GM18517 (cell line): ENCODE measurements at regions not wholly inside any gene's neighbourhood (a gene's known extent, or its start where the extent isn't known, plus 50 kb on each side); places are given as distances from the start of the nearest gene placed in this dataset.

Experiments
- ATAC-seq: cut with Tn5 transposase; IDR thresholded peaks from one replicate; pipeline ENCODE4 v1.9.1; 2021; ENCODE audit warnings: mild to moderate bottlenecking, moderate library complexity; ENCODE audit not compliant: unreplicated experiment

- no peak for ATAC-seq
Measured at GRCh38 chr6:90805619-90806155, 218.8 kb upstream of the MAP3K7 start.

- ATAC-seq, result no peak
Measured at GRCh38 chr6:90803956-90804355, 217.1 kb upstream of the MAP3K7 start.

- ATAC-seq, result no peak
Measured at GRCh38 chr6:90795078-90795477, 208.2 kb upstream of the MAP3K7 start.

GRCh38 chr6:90793771-90794170, 206.9 kb upstream of the MAP3K7 start:
- no peak for ATAC-seq

GRCh38 chr6:90790696-90791095, 203.8 kb upstream of the MAP3K7 start:
- ATAC-seq, result no peak

GRCh38 chr6:90790058-90790457, 203.2 kb upstream of the MAP3K7 start:
- ATAC-seq, result no peak

GRCh38 chr6:90788781-90789180, 201.9 kb upstream of the MAP3K7 start:
- no peak for ATAC-seq

- no peak for ATAC-seq
Measured at GRCh38 chr6:90787446-90787845, 200.6 kb upstream of the MAP3K7 start.

- ATAC-seq, result no peak
Measured at GRCh38 chr6:90780778-90781177, 193.9 kb upstream of the MAP3K7 start.

- no peak for ATAC-seq
Measured at GRCh38 chr6:90780141-90780540, 193.3 kb upstream of the MAP3K7 start.

GRCh38 chr6:90778417-90779203, 191.7 kb upstream of the MAP3K7 start:
- no peak for ATAC-seq

- no peak for ATAC-seq
Measured at GRCh38 chr6:90770778-90771177, 183.9 kb upstream of the MAP3K7 start.

GRCh38 chr6:90765895-90766294, 179.0 kb upstream of the MAP3K7 start:
- ATAC-seq, result no peak

GRCh38 chr6:90765491-90765890, 178.6 kb upstream of the MAP3K7 start:
- no peak for ATAC-seq

GRCh38 chr6:90764001-90764400, 177.1 kb upstream of the MAP3K7 start:
- ATAC-seq, result no peak

GRCh38 chr6:90759664-90760063, 172.8 kb upstream of the MAP3K7 start:
- ATAC-seq, result no peak

- no peak for ATAC-seq
Measured at GRCh38 chr6:90758741-90759140, 171.9 kb upstream of the MAP3K7 start.

GRCh38 chr6:90753820-90754643, 167.2 kb upstream of the MAP3K7 start:
- ATAC-seq, result no peak

GRCh38 chr6:90739802-90740201, 152.9 kb upstream of the MAP3K7 start:
- ATAC-seq, result no peak

- no peak for ATAC-seq
Measured at GRCh38 chr6:90739339-90739738, 152.5 kb upstream of the MAP3K7 start.

- ATAC-seq, result peak; percentile 86
Measured at GRCh38 chr6:90730151-90730673, 143.3 kb upstream of the MAP3K7 start.

- no peak for ATAC-seq
Measured at GRCh38 chr6:90729057-90729456, 142.2 kb upstream of the MAP3K7 start.
